ENCODE measurements at regions not wholly inside any gene's neighbourhood (a gene's known extent, or its start where the extent isn't known, plus 50 kb on each side); places are given as distances from the start of the nearest gene placed in this dataset.
A peak's percentile ranks its signal among the peaks of the same experiment; 100 is the strongest.

DNA sequence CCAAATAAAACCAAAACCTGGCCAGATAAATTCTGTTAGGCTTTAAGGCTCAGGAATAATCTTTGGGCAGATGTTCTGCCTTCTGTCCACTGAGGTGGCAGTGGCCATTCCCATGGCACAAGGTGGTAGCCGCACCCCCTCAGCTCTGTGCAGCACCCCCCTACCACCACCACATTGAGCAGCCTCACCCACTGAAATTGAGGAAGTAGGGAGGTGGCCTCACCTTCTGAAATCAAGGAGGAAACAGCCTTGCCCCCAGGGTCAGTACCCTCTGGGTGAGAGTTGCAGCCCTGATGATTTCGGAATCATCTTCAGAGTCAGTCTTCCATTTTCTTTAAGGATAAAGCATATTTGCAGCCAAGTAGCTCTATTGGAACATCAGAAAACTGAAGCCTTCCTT, 204.8 kb upstream of the PIK3R1 start:
- H3K4me3 ChIP-seq (ENCODE audit: control insufficient read depth, low read depth, low read length), result no peak overlapping the region
- DNase-seq (ENCODE audit: low read depth), result no peak
- TF ChIP-seq, protein P1, sequence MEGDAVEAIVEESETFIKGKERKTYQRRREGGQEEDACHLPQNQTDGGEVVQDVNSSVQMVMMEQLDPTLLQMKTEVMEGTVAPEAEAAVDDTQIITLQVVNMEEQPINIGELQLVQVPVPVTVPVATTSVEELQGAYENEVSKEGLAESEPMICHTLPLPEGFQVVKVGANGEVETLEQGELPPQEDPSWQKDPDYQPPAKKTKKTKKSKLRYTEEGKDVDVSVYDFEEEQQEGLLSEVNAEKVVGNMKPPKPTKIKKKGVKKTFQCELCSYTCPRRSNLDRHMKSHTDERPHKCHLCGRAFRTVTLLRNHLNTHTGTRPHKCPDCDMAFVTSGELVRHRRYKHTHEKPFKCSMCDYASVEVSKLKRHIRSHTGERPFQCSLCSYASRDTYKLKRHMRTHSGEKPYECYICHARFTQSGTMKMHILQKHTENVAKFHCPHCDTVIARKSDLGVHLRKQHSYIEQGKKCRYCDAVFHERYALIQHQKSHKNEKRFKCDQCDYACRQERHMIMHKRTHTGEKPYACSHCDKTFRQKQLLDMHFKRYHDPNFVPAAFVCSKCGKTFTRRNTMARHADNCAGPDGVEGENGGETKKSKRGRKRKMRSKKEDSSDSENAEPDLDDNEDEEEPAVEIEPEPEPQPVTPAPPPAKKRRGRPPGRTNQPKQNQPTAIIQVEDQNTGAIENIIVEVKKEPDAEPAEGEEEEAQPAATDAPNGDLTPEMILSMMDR (IDR thresholded peaks at IDR 0.05; ENCODE audit: control insufficient read depth, insufficient read depth, low read depth, low read length, missing control alignments), result no peak

DNA sequence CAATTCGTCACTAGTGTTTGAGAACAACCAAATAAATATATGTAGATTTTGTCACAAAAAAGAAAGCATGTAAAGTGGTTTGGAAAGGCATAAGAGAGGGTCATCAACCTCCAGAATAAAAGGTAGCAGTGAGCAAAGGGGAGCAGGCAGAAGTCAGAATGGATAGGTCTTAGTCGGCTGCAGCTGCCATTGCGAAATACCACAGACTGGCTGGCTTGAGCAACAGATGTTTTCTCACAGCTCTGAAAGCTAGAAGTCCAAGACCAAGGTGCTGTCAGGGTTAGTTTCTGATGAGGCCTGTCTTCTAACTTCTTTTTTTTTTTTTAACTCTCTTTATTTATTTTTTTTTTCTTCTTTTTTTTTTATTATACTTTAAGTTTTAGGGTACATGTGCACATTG, 208.1 kb upstream of the PIK3R1 start:
- TF ChIP-seq, protein P1 (IDR thresholded peaks at IDR 0.05; ENCODE audit: control insufficient read depth, insufficient read depth, low read depth, low read length, missing control alignments), result no peak
- H3K4me3 ChIP-seq (ENCODE audit: control insufficient read depth, low read depth, low read length), result no peak overlapping the region
- peak; percentile 55 for DNase-seq (ENCODE audit: low read depth)

- H3K4me3 ChIP-seq (ENCODE audit: control insufficient read depth, low read depth, low read length), result no peak overlapping the region
- DNase-seq (ENCODE audit: low read depth), result no peak
- TF ChIP-seq, protein P1 (IDR thresholded peaks at IDR 0.05; ENCODE audit: control insufficient read depth, insufficient read depth, low read depth, low read length, missing control alignments), result no peak
Observed at GRCh38 chr5:68002836-68003235, 212.7 kb upstream of the PIK3R1 start.

GRCh38 chr5:68000805-68001204, 214.8 kb upstream of the PIK3R1 start:
- TF ChIP-seq, protein P1 (IDR thresholded peaks at IDR 0.05; ENCODE audit: control insufficient read depth, insufficient read depth, low read depth, low read length, missing control alignments), result no peak
- no peak for DNase-seq (ENCODE audit: low read depth)
- no peak overlapping the region for H3K4me3 ChIP-seq (ENCODE audit: control insufficient read depth, low read depth, low read length)

GRCh38 chr5:67999391-67999790, 216.2 kb upstream of the PIK3R1 start:
- TF ChIP-seq, protein P1 (IDR thresholded peaks at IDR 0.05; ENCODE audit: control insufficient read depth, insufficient read depth, low read depth, low read length, missing control alignments), result no peak
- no peak for DNase-seq (ENCODE audit: low read depth)
- no peak overlapping the region for H3K4me3 ChIP-seq (ENCODE audit: control insufficient read depth, low read depth, low read length)

GRCh38 chr5:67998709-67999261, 216.8 kb upstream of the PIK3R1 start:
- DNase-seq (ENCODE audit: low read depth), result no peak
- TF ChIP-seq, protein P1 (IDR thresholded peaks at IDR 0.05; ENCODE audit: control insufficient read depth, insufficient read depth, low read depth, low read length, missing control alignments), result no peak
- H3K4me3 ChIP-seq (ENCODE audit: control insufficient read depth, low read depth, low read length), result no peak overlapping the region

Data from AG09309 (cell line).